Kidney capillary endothelial cell (primary cell): ENCODE measurements at regions not wholly inside any gene's neighbourhood (a gene's known extent, or its start where the extent isn't known, plus 50 kb on each side); places are given as distances from the start of the nearest gene placed in this dataset.
"Not testable (repeated sequence)": the region's sequence is repeated elsewhere in the genome, so short reads cannot be mapped to it uniquely, and the experiment has no call there.

Experiments
- DNase-seq: peaks from one replicate; pipeline ENCODE4 v3.0.0-alpha.2; 2018; ENCODE audit warnings: low spot score

- no peak for DNase-seq
Observed at GRCh38 chr12:42030588-42030987, 114.1 kb downstream of the GXYLT1 start.

GRCh38 chr12:42027546-42027945 is 117.1 kb downstream of the GXYLT1 start:
- no peak for DNase-seq

- DNase-seq = no peak
Observed at GRCh38 chr12:42024495-42024830, 120.2 kb downstream of the GXYLT1 start.

GRCh38 chr12:42023733-42024494 is 120.8 kb downstream of the GXYLT1 start:
- peak; percentile 64 for DNase-seq

- DNase-seq = not testable (repeated sequence)
Observed at GRCh38 chr12:42021937-42022336, 122.7 kb downstream of the GXYLT1 start.

GRCh38 chr12:42021469-42021868 is 123.2 kb downstream of the GXYLT1 start:
- peak; percentile 92 for DNase-seq

GRCh38 chr12:42020226-42020625 is 124.4 kb downstream of the GXYLT1 start:
- DNase-seq = no peak

- DNase-seq = no peak
Observed at GRCh38 chr12:42019746-42020145, 124.9 kb downstream of the GXYLT1 start.

- no peak for DNase-seq
Observed at GRCh38 chr12:42017051-42017450, 127.6 kb downstream of the GXYLT1 start.

- no peak for DNase-seq
Observed at GRCh38 chr12:42015051-42015461, 129.6 kb downstream of the GXYLT1 start.

GRCh38 chr12:42012501-42012900 is 132.2 kb downstream of the GXYLT1 start:
- DNase-seq = not testable (repeated sequence)

GRCh38 chr12:42010715-42011114 is 134.0 kb downstream of the GXYLT1 start:
- no peak for DNase-seq

GRCh38 chr12:42010257-42010656 is 134.4 kb downstream of the GXYLT1 start:
- DNase-seq = no peak

- DNase-seq = no peak
Observed at GRCh38 chr12:42008996-42009395, 135.7 kb downstream of the GXYLT1 start.

GRCh38 chr12:42003031-42003430 is 141.6 kb downstream of the GXYLT1 start:
- DNase-seq = no peak

GRCh38 chr12:42002563-42002962 is 142.1 kb downstream of the GXYLT1 start:
- DNase-seq = no peak

GRCh38 chr12:41998436-41998835 is 146.2 kb downstream of the GXYLT1 start:
- DNase-seq = no peak

GRCh38 chr12:41993283-41993682 is 151.4 kb downstream of the GXYLT1 start:
- no peak for DNase-seq

GRCh38 chr12:41992692-41993215 is 151.9 kb downstream of the GXYLT1 start:
- no peak for DNase-seq

- DNase-seq = peak; percentile 7
Observed at GRCh38 chr12:41992022-41992421, 152.7 kb downstream of the GXYLT1 start.

GRCh38 chr12:41988715-41989114 is 156.0 kb downstream of the GXYLT1 start:
- DNase-seq = no peak

- not testable (repeated sequence) for DNase-seq
Observed at GRCh38 chr12:41986513-41986912, 158.2 kb downstream of the GXYLT1 start.

GRCh38 chr12:41983856-41984255 is 160.8 kb downstream of the GXYLT1 start:
- DNase-seq = no peak

GRCh38 chr12:41983394-41983793 is 161.3 kb downstream of the GXYLT1 start:
- no peak for DNase-seq
